Cardiac muscle cell (in vitro differentiated cells and primary cell): ENCODE measurements at regions not wholly inside any gene's neighbourhood (a gene's known extent, or its start where the extent isn't known, plus 50 kb on each side); places are given as distances from the start of the nearest gene placed in this dataset.

Experiments used
- DNase-seq, 2 donors: peaks; one replicate each; pipeline versions ENCODE4 v3.0.0 to v3.0.0-alpha.2; 2010 to 2017; ENCODE audit warnings: low read depth in 1 of 2, low spot score in 1 of 2
- H3K27ac ChIP-seq: fragments of 200-600 bp; sonication (generic); 2 replicates; pipeline ENCODE4 v1.5.1; 2016
- H3K27me3 ChIP-seq: fragments of 200-600 bp; sonication (generic); 2 replicates; pipeline ENCODE4 v1.6.0; 2016; ENCODE audit warnings: control low read depth
- H3K36me3 ChIP-seq: fragments of 200-600 bp; sonication (generic); 2 replicates; pipeline ENCODE4 v1.5.1; 2016; ENCODE audit warnings: control low read depth
- H3K4me1 ChIP-seq: fragments of 200-600 bp; sonication (generic); 2 replicates; pipeline ENCODE4 v1.8.1; 2017; ENCODE audit warnings: low read depth, mild to moderate bottlenecking, mixed run types
- H3K4me3 ChIP-seq: fragments of 200-600 bp; sonication (generic); 2 replicates; pipeline ENCODE4 v1.5.1; 2016; ENCODE audit warnings: mild to moderate bottlenecking
- H3K9me3 ChIP-seq: fragments of 200-600 bp; sonication (generic); 2 replicates; pipeline ENCODE4 v1.5.1; 2017; ENCODE audit warnings: low read depth, mild to moderate bottlenecking, control low read depth
- TF ChIP-seq, protein P1 (sequence below): IDR thresholded peaks from 2 replicates; pipeline ENCODE4 v1.5.1; 2012; ENCODE audit warnings: low read depth, mild to moderate bottlenecking, low read length

DNA sequence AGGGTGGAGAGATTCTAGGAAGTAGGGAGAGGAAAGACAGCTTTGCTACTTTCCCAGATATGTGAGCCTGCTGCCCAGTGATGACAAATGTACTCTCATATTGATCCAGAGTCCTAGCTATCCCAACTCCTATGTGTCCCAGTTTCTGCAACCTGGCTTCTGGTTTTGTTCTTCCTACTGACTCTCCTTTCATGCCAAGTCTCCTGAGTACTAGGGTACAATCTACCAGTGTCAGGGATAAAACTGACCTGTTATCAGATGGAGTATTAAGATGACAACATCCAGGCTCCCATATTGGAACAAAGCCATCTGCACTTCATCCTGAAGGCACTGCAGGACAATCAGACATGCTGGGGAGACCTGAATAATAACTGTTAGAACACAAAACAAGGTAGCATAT is 233.7 kb upstream of the PHYHIPL start:
- TF ChIP-seq, protein P1, sequence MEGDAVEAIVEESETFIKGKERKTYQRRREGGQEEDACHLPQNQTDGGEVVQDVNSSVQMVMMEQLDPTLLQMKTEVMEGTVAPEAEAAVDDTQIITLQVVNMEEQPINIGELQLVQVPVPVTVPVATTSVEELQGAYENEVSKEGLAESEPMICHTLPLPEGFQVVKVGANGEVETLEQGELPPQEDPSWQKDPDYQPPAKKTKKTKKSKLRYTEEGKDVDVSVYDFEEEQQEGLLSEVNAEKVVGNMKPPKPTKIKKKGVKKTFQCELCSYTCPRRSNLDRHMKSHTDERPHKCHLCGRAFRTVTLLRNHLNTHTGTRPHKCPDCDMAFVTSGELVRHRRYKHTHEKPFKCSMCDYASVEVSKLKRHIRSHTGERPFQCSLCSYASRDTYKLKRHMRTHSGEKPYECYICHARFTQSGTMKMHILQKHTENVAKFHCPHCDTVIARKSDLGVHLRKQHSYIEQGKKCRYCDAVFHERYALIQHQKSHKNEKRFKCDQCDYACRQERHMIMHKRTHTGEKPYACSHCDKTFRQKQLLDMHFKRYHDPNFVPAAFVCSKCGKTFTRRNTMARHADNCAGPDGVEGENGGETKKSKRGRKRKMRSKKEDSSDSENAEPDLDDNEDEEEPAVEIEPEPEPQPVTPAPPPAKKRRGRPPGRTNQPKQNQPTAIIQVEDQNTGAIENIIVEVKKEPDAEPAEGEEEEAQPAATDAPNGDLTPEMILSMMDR: no peak
- no peaks in the 10 kb centered on the region for H3K36me3 ChIP-seq
- no peak for DNase-seq
- H3K27ac ChIP-seq: no peak overlapping the region
- no peaks in the 10 kb centered on the region for H3K27me3 ChIP-seq
- no peak overlapping the region for H3K4me3 ChIP-seq
- H3K9me3 ChIP-seq: no peaks in the 10 kb centered on the region
- peaks cover 16% of the 10 kb centered on the region for H3K4me1 ChIP-seq

DNA sequence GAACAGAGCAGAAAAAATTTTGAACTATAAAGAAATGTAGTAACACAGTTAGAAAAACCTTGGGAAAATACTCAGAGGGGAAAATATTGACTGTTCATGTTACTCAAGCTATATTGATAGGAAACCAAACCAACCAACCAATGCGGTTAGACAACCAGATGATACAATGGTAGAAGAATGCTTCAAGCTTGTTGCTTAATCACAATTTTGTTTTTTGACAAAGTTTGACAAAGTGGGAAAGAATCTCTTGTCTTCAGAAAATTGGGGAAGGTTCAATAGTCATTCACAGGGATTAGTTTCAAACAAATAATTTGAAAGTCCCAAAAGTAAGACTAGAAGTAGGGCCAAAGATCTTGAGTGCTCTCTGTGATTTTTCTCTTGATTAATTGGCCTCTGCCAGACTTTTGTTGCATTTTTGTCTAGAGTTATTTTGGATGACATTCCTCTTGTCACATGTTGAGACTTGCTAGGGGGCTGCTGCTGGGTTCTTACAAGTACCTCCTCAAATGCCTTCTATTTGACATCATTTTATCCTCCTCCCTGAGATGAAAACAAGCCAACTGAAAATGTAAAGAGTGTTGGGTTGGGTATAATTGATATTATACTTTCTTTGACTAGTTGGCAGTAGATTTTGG is 233.1 kb upstream of the PHYHIPL start:
- H3K27ac ChIP-seq: no peak overlapping the region
- TF ChIP-seq, protein P1: no peak
- no peaks in the 10 kb centered on the region for H3K36me3 ChIP-seq
- H3K9me3 ChIP-seq: no peaks in the 10 kb centered on the region
- peaks cover under 1% of the 10 kb centered on the region for H3K27me3 ChIP-seq
- H3K4me1 ChIP-seq: peaks cover 16% of the 10 kb centered on the region
- no peak for DNase-seq
- H3K4me3 ChIP-seq: no peak overlapping the region

DNA sequence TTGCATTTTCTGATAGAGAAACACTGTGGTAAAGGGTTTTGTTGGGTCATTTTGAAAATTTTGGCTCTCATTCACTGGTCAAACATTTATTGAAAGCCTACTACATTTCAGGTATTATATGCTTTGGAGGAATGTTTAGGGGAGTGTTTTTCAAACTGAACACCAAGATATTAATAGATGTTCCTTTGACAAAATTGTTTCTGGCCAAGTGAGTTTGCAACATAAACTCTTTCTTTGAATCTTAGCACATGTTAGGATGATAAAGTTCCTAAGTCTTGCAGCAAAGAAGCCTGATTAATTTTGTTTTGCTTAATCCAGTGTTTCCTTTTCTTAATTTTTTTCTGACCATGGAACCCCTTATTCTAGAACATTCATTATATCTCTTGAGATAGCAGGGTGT is 232.5 kb upstream of the PHYHIPL start:
- no peaks in the 10 kb centered on the region for H3K9me3 ChIP-seq
- no peak overlapping the region for H3K27ac ChIP-seq
- TF ChIP-seq, protein P1: no peak
- H3K4me1 ChIP-seq: peaks cover 16% of the 10 kb centered on the region
- peaks cover 4% of the 10 kb centered on the region for H3K27me3 ChIP-seq
- no peak for DNase-seq
- no peaks in the 10 kb centered on the region for H3K36me3 ChIP-seq
- H3K4me3 ChIP-seq: no peak overlapping the region

DNA sequence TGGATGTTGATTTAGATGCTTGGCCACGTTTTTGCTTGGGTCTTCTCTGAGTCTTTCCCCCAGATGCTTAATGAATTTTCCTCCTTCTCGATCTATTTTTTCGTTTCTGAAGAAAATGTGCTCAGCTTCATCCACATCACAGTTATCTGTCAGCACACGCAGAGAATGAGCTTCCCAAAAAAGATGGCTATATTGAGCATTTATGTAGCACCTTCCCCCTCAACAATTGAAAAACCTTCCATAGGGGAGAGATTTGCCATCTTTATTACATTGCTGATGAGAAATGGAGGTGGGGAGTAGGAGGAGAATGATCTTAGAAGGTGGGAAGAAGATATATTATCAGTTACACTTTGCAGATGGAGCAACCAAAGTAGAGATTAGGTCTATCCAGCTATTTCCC is 228.1 kb upstream of the PHYHIPL start:
- H3K36me3 ChIP-seq: no peaks in the 10 kb centered on the region
- H3K27ac ChIP-seq: no peak overlapping the region
- TF ChIP-seq, protein P1: no peak
- no peak overlapping the region for H3K4me3 ChIP-seq
- H3K4me1 ChIP-seq: peaks cover 15% of the 10 kb centered on the region
- no peak for DNase-seq
- no peaks in the 10 kb centered on the region for H3K9me3 ChIP-seq
- peaks cover 8% of the 10 kb centered on the region for H3K27me3 ChIP-seq

DNA sequence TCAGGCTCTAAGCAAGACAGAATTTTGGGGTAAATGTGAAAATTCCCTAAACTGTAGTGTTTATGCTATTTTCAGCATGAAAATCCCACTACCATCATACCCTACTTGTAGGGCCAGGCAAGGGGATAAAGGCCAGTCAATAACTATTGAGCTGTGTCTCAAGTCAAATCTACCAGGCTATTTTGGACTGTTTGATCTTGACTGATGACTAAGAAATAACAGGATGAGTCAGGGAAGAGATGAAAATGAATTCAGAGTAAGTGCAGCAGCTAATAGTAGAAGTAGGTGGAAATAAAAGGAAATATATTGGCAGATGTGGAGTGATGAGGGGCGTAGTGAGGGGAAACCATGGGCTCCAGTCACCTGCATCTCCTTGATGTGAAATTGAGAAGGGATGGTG is 225.8 kb upstream of the PHYHIPL start:
- Histone ChIP-seq H3K9me3 (no peaks in the 10 kb centered on the region), H3K36me3 (no peaks in the 10 kb centered on the region), H3K27ac (no peak overlapping the region), H3K4me3 (no peak overlapping the region), H3K4me1 (no peaks in the 10 kb centered on the region), H3K27me3 (peaks cover 8% of the 10 kb centered on the region)
- TF ChIP-seq, protein P1: no peak
- no peak for DNase-seq

DNA sequence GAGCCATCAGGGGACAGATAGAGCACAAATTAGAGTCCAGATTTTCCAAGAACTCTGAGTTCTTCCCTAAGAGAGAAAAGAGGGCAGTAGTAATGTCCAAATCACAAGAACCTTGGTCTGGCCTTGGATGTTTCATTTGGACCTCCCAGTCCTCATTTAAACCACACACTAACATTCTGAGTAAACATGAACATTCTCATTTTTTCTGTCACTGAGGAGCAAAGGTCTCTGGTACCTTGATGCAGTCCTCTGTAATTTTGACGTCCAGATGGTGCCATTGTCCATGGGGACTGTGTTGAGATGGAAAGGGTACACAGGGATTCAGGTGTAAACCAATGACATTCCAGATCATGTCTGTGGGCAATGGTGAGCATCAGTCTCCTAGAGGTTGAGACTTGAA is 225.4 kb upstream of the PHYHIPL start:
- no peak overlapping the region for H3K27ac ChIP-seq

More for the DNA sequence above, 225.4 kb upstream of the PHYHIPL start:
- TF ChIP-seq, protein P1: no peak
- no peaks in the 10 kb centered on the region for H3K9me3 ChIP-seq
- no peak for DNase-seq
- peaks cover 8% of the 10 kb centered on the region for H3K27me3 ChIP-seq
- no peak overlapping the region for H3K4me3 ChIP-seq
- H3K4me1 ChIP-seq: no peaks in the 10 kb centered on the region
- no peaks in the 10 kb centered on the region for H3K36me3 ChIP-seq
